ENCODE measurements at regions not wholly inside any gene's neighbourhood (a gene's known extent, or its start where the extent isn't known, plus 50 kb on each side); places are given as distances from the start of the nearest gene placed in this dataset.

- POLR2A ChIA-PET, result no interaction called here
- Histone ChIP-seq H3K36me3 (replicated peaks in 1 of 2; ENCODE audit: control insufficient read depth in 1 of 2, insufficient read depth in 2 of 2, low read length in 1 of 2) (no peaks in the 10 kb centered on the region), H3K79me2 (ENCODE audit: insufficient read depth) (no peaks in the 10 kb centered on the region), H3K9ac (no peak overlapping the region), H3K9me2 (no peaks in the 10 kb centered on the region), H2AFZ (ENCODE audit: low read depth) (no peak overlapping the region), H4K20me1 (ENCODE audit: insufficient read depth) (no peaks in the 10 kb centered on the region), H3K4me1 (ENCODE audit: control insufficient read depth in 1 of 2, insufficient read depth in 2 of 2, low read depth in 1 of 2, low read length in 1 of 2) (no peaks in the 10 kb centered on the region), H3K4me3 (ENCODE audit: low read depth in 2 of 2, low read length in 1 of 2) (no peak overlapping the region), H3F3A (replicated peaks; ENCODE audit: insufficient read depth) (no peaks in the 10 kb centered on the region), H3K9me3 (no peaks in the 10 kb centered on the region), H3K4me2 (no peak overlapping the region), H3K27me3 (ENCODE audit: insufficient read depth) (no peaks in the 10 kb centered on the region), H3K27ac (ENCODE audit: low read depth in 2 of 2, low read length in 1 of 2) (no peak overlapping the region)
- CTCF ChIA-PET, result interaction anchor here (1.1 kb wide), 1 partner anchor 10 kb away, joined by 3 read pairs; no protein-coding TSS in a partner anchor
- DNase-seq, result no peak
- TF ChIP-seq RFX5 (IDR thresholded peaks at IDR 0.05; ENCODE audit: low read length), result no peak
- no peak for TF ChIP-seq CTCF (IDR thresholded peaks at IDR 0.05)
- no peak for TF ChIP-seq USF2 (IDR thresholded peaks at IDR 0.05; ENCODE audit: borderline replicate concordance, low read depth, low read length)
- no peak for TF ChIP-seq YY1 (IDR thresholded peaks at IDR 0.05; ENCODE audit: low read depth)
- no peak for TF ChIP-seq MXI1 (IDR thresholded peaks at IDR 0.05; ENCODE audit: low read depth, low read length)
- TF ChIP-seq GABPA (IDR thresholded peaks at IDR 0.05; ENCODE audit: low read depth), result no peak
- no peak for TF ChIP-seq RCOR1 (IDR thresholded peaks at IDR 0.05; ENCODE audit: low read length)
- TF ChIP-seq ZBTB33 (IDR thresholded peaks at IDR 0.05; ENCODE audit: borderline replicate concordance, low read depth), result no peak
- TF ChIP-seq TAF1 (IDR thresholded peaks at IDR 0.05; ENCODE audit: borderline replicate concordance, low read depth, low read length), result no peak
- no peak for TF ChIP-seq TCF12 (IDR thresholded peaks at IDR 0.05)
- TF ChIP-seq FOXJ3 (CRISPR knock-in tag; IDR thresholded peaks at IDR 0.05), result no peak
Measured at GRCh38 chr5:43859309-43859708, 256.3 kb downstream of the NNT start.

- no peaks in the 10 kb centered on the region; the same call in 1 of the 2 replicates for H3K27me3 ChIP-seq (ENCODE audit: insufficient read depth)
- no peaks in the 10 kb centered on the region for H3F3A ChIP-seq (replicated peaks; ENCODE audit: insufficient read depth)
- H3K9me2 ChIP-seq, result no peaks in the 10 kb centered on the region
- H3K4me1 ChIP-seq (ENCODE audit: control insufficient read depth in 1 of 2, insufficient read depth in 2 of 2, low read depth in 1 of 2, low read length in 1 of 2), result no peaks in the 10 kb centered on the region
- POLR2A ChIA-PET, result no interaction called here
- H2AFZ ChIP-seq (ENCODE audit: low read depth), result no peak overlapping the region
- H3K27ac ChIP-seq (ENCODE audit: low read depth in 2 of 2, low read length in 1 of 2), result no peak overlapping the region
- CTCF ChIA-PET, result no interaction called here
- no peak overlapping the region for H3K4me2 ChIP-seq
- no peak overlapping the region for H3K9ac ChIP-seq
- no peaks in the 10 kb centered on the region for H3K79me2 ChIP-seq (ENCODE audit: insufficient read depth)
- WGBS (ENCODE audit: low lambda C conversion rate), result 7% methylated on average over 5 of the region's 5 CpGs
- no peaks in the 10 kb centered on the region for H3K9me3 ChIP-seq
- no peaks in the 10 kb centered on the region for H4K20me1 ChIP-seq (ENCODE audit: insufficient read depth)
- H3K36me3 ChIP-seq (replicated peaks in 1 of 2; ENCODE audit: control insufficient read depth in 1 of 2, insufficient read depth in 2 of 2, low read length in 1 of 2), result no peaks in the 10 kb centered on the region
- DNase-seq, result no peak
- H3K4me3 ChIP-seq (ENCODE audit: low read depth in 2 of 2, low read length in 1 of 2), result no peak overlapping the region
- TF ChIP-seq RAD21 (IDR thresholded peaks at IDR 0.05; ENCODE audit: low read length), result no peak
- TF ChIP-seq GABPA (IDR thresholded peaks at IDR 0.05; ENCODE audit: low read depth), result no peak
- no peak for TF ChIP-seq PBX3 (IDR thresholded peaks at IDR 0.05)
- TF ChIP-seq JUND (IDR thresholded peaks at IDR 0.05), result no peak
- no peak for TF ChIP-seq TAF1 (IDR thresholded peaks at IDR 0.05; ENCODE audit: borderline replicate concordance, low read depth, low read length)
- no peak for TF ChIP-seq FOSL2 (IDR thresholded peaks at IDR 0.05; ENCODE audit: borderline replicate concordance, low read depth)
- no peak for TF ChIP-seq MAX (IDR thresholded peaks at IDR 0.05; ENCODE audit: low read depth)
- no peak for TF ChIP-seq SMC3 (IDR thresholded peaks at IDR 0.05; ENCODE audit: low read depth, low read length)
- TF ChIP-seq EZH2phosphoT487 (IDR thresholded peaks at IDR 0.05; ENCODE audit: borderline replicate concordance, low read depth), result no peak
- TF ChIP-seq RCOR1 (IDR thresholded peaks at IDR 0.05; ENCODE audit: low read length), result no peak
Measured at GRCh38 chr5:43855452-43855851, 252.5 kb downstream of the NNT start.

Measured in SK-N-SH (cell line).